ENCODE measurements at regions not wholly inside any gene's neighbourhood (a gene's known extent, or its start where the extent isn't known, plus 50 kb on each side); places are given as distances from the start of the nearest gene placed in this dataset.

DNA sequence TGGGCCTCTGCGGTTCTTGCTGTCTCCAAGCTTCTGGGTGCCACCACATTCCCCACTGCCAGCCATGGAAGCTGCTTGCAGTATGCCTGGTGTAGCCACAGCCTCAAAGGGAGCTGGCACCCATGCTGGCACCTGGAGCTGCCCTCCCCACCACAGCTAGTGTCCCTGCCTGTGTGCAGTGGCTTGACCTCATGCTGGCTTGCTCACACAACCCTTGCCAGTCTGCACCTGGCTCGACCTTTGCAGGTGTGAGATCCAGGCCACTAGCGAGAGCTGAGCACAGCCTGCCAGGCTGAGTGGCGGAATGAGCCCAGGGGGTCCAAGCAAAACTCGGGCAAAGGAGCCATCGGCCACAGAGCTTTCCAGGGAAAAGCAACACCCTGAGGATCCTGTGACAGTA is 236.7 kb upstream of the CSNK1A1L start:
- H3K9ac ChIP-seq (ENCODE audit: insufficient read depth, low read length) = no peak overlapping the region
- no peak overlapping the region for H3K4me2 ChIP-seq (ENCODE audit: extremely low read depth, insufficient read depth, low read length)
- no peaks in the 10 kb centered on the region for H4K20me1 ChIP-seq (ENCODE audit: control insufficient read depth, extremely low read depth, insufficient read depth, low read length)
- H3K27me3 ChIP-seq (ENCODE audit: control insufficient read depth, insufficient read depth, low read length) = no peaks in the 10 kb centered on the region
- H3K9me3 ChIP-seq (ENCODE audit: control insufficient read depth, insufficient read depth, low read depth, low read length) = no peaks in the 10 kb centered on the region
- H3K4me1 ChIP-seq (ENCODE audit: control insufficient read depth, extremely low read depth, insufficient read depth, low read length) = no peaks in the 10 kb centered on the region
- H3K27ac ChIP-seq (ENCODE audit: insufficient read depth, low read length) = no peak overlapping the region
- H2AFZ ChIP-seq (ENCODE audit: low read length) = no peak overlapping the region
- TF ChIP-seq, protein P1, sequence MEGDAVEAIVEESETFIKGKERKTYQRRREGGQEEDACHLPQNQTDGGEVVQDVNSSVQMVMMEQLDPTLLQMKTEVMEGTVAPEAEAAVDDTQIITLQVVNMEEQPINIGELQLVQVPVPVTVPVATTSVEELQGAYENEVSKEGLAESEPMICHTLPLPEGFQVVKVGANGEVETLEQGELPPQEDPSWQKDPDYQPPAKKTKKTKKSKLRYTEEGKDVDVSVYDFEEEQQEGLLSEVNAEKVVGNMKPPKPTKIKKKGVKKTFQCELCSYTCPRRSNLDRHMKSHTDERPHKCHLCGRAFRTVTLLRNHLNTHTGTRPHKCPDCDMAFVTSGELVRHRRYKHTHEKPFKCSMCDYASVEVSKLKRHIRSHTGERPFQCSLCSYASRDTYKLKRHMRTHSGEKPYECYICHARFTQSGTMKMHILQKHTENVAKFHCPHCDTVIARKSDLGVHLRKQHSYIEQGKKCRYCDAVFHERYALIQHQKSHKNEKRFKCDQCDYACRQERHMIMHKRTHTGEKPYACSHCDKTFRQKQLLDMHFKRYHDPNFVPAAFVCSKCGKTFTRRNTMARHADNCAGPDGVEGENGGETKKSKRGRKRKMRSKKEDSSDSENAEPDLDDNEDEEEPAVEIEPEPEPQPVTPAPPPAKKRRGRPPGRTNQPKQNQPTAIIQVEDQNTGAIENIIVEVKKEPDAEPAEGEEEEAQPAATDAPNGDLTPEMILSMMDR (conservative IDR thresholded peaks at IDR 0.05 in 1 of 2, IDR thresholded peaks at IDR 0.05 in 1 of 2; ENCODE audit: low read depth in 1 of 2, low read length in 2 of 2) = no peak
- no peak for TF ChIP-seq EZH2 (IDR thresholded peaks at IDR 0.05; ENCODE audit: low read length, missing control alignments)
- H3K36me3 ChIP-seq (ENCODE audit: control insufficient read depth, insufficient read depth, low read length) = no peaks in the 10 kb centered on the region
- no peak overlapping the region for H3K4me3 ChIP-seq (replicated peaks in 1 of 4; ENCODE audit: control extremely low read depth in 1 of 4, insufficient read depth in 1 of 4, low read depth in 3 of 4, low read length in 4 of 4)
- H3K79me2 ChIP-seq (ENCODE audit: control insufficient read depth, insufficient read depth, low read length) = no peaks in the 10 kb centered on the region
- no peak for DNase-seq (ENCODE audit: low read depth in 2 of 2)

DNA sequence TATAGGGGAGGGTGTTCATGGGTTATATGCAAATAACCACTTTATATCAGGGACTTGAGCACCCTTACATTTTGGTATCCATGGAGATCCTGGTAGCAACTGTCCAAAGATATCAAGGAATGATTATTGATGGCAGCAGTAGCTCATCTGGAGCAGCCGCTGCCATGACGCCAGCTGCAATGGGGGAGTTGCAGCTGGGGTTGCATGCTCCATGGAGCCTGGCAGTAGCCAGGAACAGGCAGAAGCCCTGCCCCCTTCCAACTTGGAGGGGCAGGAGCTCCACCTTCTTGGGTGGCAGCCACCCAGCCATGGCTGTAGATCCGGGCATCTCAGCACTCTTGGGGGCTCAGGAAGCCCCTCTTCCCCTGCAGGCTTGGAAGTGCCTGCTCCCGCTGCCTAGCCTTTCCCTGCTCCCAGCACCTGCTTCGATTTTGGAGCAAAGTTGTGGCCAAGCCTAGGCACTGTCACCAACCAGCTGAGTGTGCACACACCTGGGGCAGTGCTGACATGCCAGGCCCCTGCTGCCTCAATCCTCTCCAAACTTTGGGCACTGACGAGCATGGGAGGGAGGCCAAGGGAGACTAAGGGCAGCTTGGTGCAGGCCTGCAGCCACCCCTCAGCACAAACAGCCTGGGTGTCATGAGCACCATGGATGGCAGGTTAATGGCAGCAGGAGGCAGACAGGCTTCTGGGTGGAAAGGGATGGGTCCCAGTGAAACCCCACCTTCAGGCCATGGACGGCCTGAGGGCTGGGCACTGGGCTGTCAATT is 235.6 kb upstream of the CSNK1A1L start:
- Histone ChIP-seq H3K9ac (ENCODE audit: insufficient read depth, low read length) (no peak overlapping the region), H2AFZ (ENCODE audit: low read length) (no peak overlapping the region), H3K9me3 (ENCODE audit: control insufficient read depth, insufficient read depth, low read depth, low read length) (no peaks in the 10 kb centered on the region), H3K27ac (ENCODE audit: insufficient read depth, low read length) (no peak overlapping the region), H3K79me2 (ENCODE audit: control insufficient read depth, insufficient read depth, low read length) (no peaks in the 10 kb centered on the region), H4K20me1 (ENCODE audit: control insufficient read depth, extremely low read depth, insufficient read depth, low read length) (no peaks in the 10 kb centered on the region), H3K4me3 (replicated peaks in 1 of 4; ENCODE audit: control extremely low read depth in 1 of 4, insufficient read depth in 1 of 4, low read depth in 3 of 4, low read length in 4 of 4) (no peak overlapping the region), H3K4me1 (ENCODE audit: control insufficient read depth, extremely low read depth, insufficient read depth, low read length) (no peaks in the 10 kb centered on the region), H3K4me2 (ENCODE audit: extremely low read depth, insufficient read depth, low read length) (no peak overlapping the region), H3K36me3 (ENCODE audit: control insufficient read depth, insufficient read depth, low read length) (no peaks in the 10 kb centered on the region), H3K27me3 (ENCODE audit: control insufficient read depth, insufficient read depth, low read length) (no peaks in the 10 kb centered on the region)
- DNase-seq (ENCODE audit: low read depth in 2 of 2) = no peak
- TF ChIP-seq, protein P1 (conservative IDR thresholded peaks at IDR 0.05 in 1 of 2, IDR thresholded peaks at IDR 0.05 in 1 of 2; ENCODE audit: low read depth in 1 of 2, low read length in 2 of 2) = no peak

DNA sequence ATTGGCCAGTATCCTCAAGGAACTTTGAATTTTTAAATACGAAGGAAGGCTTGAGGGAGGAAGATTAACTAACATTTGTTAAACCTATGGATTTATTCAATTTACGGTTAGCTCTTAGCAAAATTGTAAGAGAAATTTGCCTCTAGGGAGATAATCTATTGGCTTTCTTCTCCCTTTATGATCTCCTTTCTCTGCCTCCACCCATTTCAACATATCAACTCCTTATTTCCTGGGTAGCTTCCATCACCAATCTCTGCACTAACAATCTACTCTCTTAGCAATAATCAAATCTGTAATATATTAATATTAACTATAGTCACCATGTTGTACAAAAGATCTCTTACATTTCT is 233.9 kb upstream of the CSNK1A1L start:
- H3K4me2 ChIP-seq (ENCODE audit: extremely low read depth, insufficient read depth, low read length) = no peak overlapping the region
- H3K9me3 ChIP-seq (ENCODE audit: control insufficient read depth, insufficient read depth, low read depth, low read length) = no peaks in the 10 kb centered on the region
- H2AFZ ChIP-seq (ENCODE audit: low read length) = no peak overlapping the region
- H3K9ac ChIP-seq (ENCODE audit: insufficient read depth, low read length) = no peak overlapping the region
- no peak overlapping the region for H3K27ac ChIP-seq (ENCODE audit: insufficient read depth, low read length)
- DNase-seq (ENCODE audit: low read depth in 2 of 2) = no peak
- H3K27me3 ChIP-seq (ENCODE audit: control insufficient read depth, insufficient read depth, low read length) = no peaks in the 10 kb centered on the region
- no peak overlapping the region for H3K4me3 ChIP-seq (replicated peaks in 1 of 4; ENCODE audit: control extremely low read depth in 1 of 4, insufficient read depth in 1 of 4, low read depth in 3 of 4, low read length in 4 of 4)
- H3K36me3 ChIP-seq (ENCODE audit: control insufficient read depth, insufficient read depth, low read length) = no peaks in the 10 kb centered on the region
- no peaks in the 10 kb centered on the region for H4K20me1 ChIP-seq (ENCODE audit: control insufficient read depth, extremely low read depth, insufficient read depth, low read length)
- no peaks in the 10 kb centered on the region for H3K4me1 ChIP-seq (ENCODE audit: control insufficient read depth, extremely low read depth, insufficient read depth, low read length)
- TF ChIP-seq EZH2 (IDR thresholded peaks at IDR 0.05; ENCODE audit: low read length, missing control alignments) = no peak
- TF ChIP-seq, protein P1 (conservative IDR thresholded peaks at IDR 0.05 in 1 of 2, IDR thresholded peaks at IDR 0.05 in 1 of 2; ENCODE audit: low read depth in 1 of 2, low read length in 2 of 2) = no peak
- no peaks in the 10 kb centered on the region for H3K79me2 ChIP-seq (ENCODE audit: control insufficient read depth, insufficient read depth, low read length)

Data from fibroblast of lung (primary cell).